GM23338 (cell line): ENCODE measurements at regions not wholly inside any gene's neighbourhood (a gene's known extent, or its start where the extent isn't known, plus 50 kb on each side); places are given as distances from the start of the nearest gene placed in this dataset.

Source experiments
- CREB1 ChIP-seq: fragments of 250-450 bp; sonication (Bioruptor Pico); IDR thresholded peaks from 2 replicates; pipeline ENCODE4 v1.5.0; 2020; ENCODE audit warnings: low read depth, mild to moderate bottlenecking, moderate library complexity
- EZH2 ChIP-seq: fragments of 200-600 bp; sonication (generic); IDR thresholded peaks from one replicate; pipeline ENCODE4 v1.8.0; 2017; ENCODE audit warnings: antibody characterized with exemption, mild to moderate bottlenecking, low read depth; ENCODE audit not compliant: unreplicated experiment
- EZH2phosphoT487 ChIP-seq: fragments of 200-600 bp; sonication (generic); IDR thresholded peaks from one replicate; pipeline ENCODE4 v1.8.1; 2018; ENCODE audit warnings: antibody characterized with exemption; ENCODE audit not compliant: unreplicated experiment
- POLR2AphosphoS5 ChIP-seq: IDR thresholded peaks from 2 replicates; pipeline ENCODE4 v1.6.1; 2016; ENCODE audit warnings: antibody characterized with exemption, low read depth
- TF ChIP-seq, protein P1 (sequence below), 2 experiments: fragments of 200-600 bp in 1 of 2; sonication (generic) in 1 of 2; conservative IDR thresholded peaks; 2 replicates each; pipeline versions ENCODE4 v1.5.1 to v1.6.1; 2016 to 2017; ENCODE audit warnings: antibody characterized with exemption in 2 of 2, low read depth in 2 of 2, mild to moderate bottlenecking in 2 of 2, moderate library complexity in 1 of 2
- TF ChIP-seq, protein P2 (sequence below): IDR thresholded peaks from 2 replicates; pipeline ENCODE4 v1.6.1; 2016; ENCODE audit warnings: antibody characterized with exemption
- TF ChIP-seq, protein P3 (sequence below): IDR thresholded peaks from one replicate; pipeline ENCODE4 v1.6.1; 2018; ENCODE audit warnings: antibody characterized with exemption; ENCODE audit not compliant: unreplicated experiment

DNA sequence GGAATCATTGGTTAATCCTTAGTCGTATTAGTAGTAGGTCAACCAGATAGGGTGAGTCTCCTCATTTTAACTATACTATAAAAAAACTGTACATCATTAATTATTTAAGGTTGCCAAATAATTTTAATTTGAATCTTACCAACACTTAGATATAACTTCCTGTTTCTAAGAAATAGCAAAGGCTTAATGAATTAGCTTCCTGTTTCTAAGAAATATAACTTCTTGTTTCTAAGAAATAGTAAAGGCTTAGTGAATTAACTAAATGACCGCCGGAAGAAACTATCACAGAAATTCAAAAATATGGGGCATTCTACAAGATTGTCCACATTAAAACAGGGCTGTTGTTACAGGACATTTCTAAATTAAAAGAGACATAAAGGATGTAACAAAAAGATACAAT is 392.9 kb upstream of the FOXG1 start:
- TF ChIP-seq, protein P1, sequence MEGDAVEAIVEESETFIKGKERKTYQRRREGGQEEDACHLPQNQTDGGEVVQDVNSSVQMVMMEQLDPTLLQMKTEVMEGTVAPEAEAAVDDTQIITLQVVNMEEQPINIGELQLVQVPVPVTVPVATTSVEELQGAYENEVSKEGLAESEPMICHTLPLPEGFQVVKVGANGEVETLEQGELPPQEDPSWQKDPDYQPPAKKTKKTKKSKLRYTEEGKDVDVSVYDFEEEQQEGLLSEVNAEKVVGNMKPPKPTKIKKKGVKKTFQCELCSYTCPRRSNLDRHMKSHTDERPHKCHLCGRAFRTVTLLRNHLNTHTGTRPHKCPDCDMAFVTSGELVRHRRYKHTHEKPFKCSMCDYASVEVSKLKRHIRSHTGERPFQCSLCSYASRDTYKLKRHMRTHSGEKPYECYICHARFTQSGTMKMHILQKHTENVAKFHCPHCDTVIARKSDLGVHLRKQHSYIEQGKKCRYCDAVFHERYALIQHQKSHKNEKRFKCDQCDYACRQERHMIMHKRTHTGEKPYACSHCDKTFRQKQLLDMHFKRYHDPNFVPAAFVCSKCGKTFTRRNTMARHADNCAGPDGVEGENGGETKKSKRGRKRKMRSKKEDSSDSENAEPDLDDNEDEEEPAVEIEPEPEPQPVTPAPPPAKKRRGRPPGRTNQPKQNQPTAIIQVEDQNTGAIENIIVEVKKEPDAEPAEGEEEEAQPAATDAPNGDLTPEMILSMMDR (conservative IDR thresholded peaks at IDR 0.05; ENCODE audit: low read depth in 2 of 2): no peak
- TF ChIP-seq EZH2 (no peak), POLR2AphosphoS5 (no peak), CREB1 (no peak), EZH2phosphoT487 (no peak)
- TF ChIP-seq, protein P2, sequence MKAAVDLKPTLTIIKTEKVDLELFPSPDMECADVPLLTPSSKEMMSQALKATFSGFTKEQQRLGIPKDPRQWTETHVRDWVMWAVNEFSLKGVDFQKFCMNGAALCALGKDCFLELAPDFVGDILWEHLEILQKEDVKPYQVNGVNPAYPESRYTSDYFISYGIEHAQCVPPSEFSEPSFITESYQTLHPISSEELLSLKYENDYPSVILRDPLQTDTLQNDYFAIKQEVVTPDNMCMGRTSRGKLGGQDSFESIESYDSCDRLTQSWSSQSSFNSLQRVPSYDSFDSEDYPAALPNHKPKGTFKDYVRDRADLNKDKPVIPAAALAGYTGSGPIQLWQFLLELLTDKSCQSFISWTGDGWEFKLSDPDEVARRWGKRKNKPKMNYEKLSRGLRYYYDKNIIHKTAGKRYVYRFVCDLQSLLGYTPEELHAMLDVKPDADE: no peak
- TF ChIP-seq, protein P3, sequence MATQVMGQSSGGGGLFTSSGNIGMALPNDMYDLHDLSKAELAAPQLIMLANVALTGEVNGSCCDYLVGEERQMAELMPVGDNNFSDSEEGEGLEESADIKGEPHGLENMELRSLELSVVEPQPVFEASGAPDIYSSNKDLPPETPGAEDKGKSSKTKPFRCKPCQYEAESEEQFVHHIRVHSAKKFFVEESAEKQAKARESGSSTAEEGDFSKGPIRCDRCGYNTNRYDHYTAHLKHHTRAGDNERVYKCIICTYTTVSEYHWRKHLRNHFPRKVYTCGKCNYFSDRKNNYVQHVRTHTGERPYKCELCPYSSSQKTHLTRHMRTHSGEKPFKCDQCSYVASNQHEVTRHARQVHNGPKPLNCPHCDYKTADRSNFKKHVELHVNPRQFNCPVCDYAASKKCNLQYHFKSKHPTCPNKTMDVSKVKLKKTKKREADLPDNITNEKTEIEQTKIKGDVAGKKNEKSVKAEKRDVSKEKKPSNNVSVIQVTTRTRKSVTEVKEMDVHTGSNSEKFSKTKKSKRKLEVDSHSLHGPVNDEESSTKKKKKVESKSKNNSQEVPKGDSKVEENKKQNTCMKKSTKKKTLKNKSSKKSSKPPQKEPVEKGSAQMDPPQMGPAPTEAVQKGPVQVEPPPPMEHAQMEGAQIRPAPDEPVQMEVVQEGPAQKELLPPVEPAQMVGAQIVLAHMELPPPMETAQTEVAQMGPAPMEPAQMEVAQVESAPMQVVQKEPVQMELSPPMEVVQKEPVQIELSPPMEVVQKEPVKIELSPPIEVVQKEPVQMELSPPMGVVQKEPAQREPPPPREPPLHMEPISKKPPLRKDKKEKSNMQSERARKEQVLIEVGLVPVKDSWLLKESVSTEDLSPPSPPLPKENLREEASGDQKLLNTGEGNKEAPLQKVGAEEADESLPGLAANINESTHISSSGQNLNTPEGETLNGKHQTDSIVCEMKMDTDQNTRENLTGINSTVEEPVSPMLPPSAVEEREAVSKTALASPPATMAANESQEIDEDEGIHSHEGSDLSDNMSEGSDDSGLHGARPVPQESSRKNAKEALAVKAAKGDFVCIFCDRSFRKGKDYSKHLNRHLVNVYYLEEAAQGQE: no peak
